Aorta (tissue), 5 donors: ENCODE measurements at regions not wholly inside any gene's neighbourhood (a gene's known extent, or its start where the extent isn't known, plus 50 kb on each side); places are given as distances from the start of the nearest gene placed in this dataset.
"Not testable (repeated sequence)": the region's sequence is repeated elsewhere in the genome, so short reads cannot be mapped to it uniquely, and the experiment has no call there.

ENCODE experiments used
- ATAC-seq: fragments of 200-7000 bp; cut with Tn5 transposase; one replicate; pipeline ENCODE4 v1.9.1; 2022; ENCODE audit warnings: moderate library complexity; ENCODE audit not compliant: low FRiP score
- DNase-seq, 2 donors: peaks; one replicate each; pipeline ENCODE4 v3.0.0-alpha.2; 2020
- H3K27ac ChIP-seq, 2 donors: one replicate each; pipeline ENCODE4 v1.5.1; 2013; ENCODE audit warnings: low read length in 2 of 2, mild to moderate bottlenecking in 2 of 2, moderate library complexity in 2 of 2, control low read depth in 1 of 2, inconsistent platforms in 1 of 2, low read depth in 1 of 2
- H3K27me3 ChIP-seq, 2 donors: one replicate each; pipeline ENCODE4 v1.6.1; 2013; ENCODE audit warnings: control low read depth in 1 of 2, low read length in 1 of 2, mild to moderate bottlenecking in 1 of 2, moderate library complexity in 1 of 2; ENCODE audit not compliant: insufficient read depth in 2 of 2, control insufficient read depth in 1 of 2
- H3K36me3 ChIP-seq, 2 donors: one replicate each; pipeline ENCODE4 v1.6.1; 2013; ENCODE audit warnings: control low read depth in 1 of 2, low read length in 1 of 2, mild to moderate bottlenecking in 1 of 2; ENCODE audit not compliant: insufficient read depth in 2 of 2, control insufficient read depth in 1 of 2
- H3K4me1 ChIP-seq, 2 donors: one replicate each; pipeline ENCODE4 v1.6.1; 2013; ENCODE audit warnings: low read length in 2 of 2, control low read depth in 1 of 2, mild to moderate bottlenecking in 1 of 2, moderate library complexity in 1 of 2; ENCODE audit not compliant: insufficient read depth in 2 of 2, control insufficient read depth in 1 of 2
- H3K4me3 ChIP-seq, 2 donors: one replicate each; pipeline ENCODE4 v1.5.1; 2013; ENCODE audit warnings: low read length in 2 of 2, control low read depth in 1 of 2, mild to moderate bottlenecking in 1 of 2
- H3K9me3 ChIP-seq: one replicate; pipeline ENCODE4 v1.6.1; 2013; ENCODE audit warnings: mild to moderate bottlenecking, low read length; ENCODE audit not compliant: control insufficient read depth
- WGBS, 2 donors: extraction: QIAGEN DNeasy Blood & Tissue Kit; methylation state at CpG; one replicate each; pipeline ENCODE4 v1.1.7; 2013; 5-methylcytosine and 5-hydroxymethylcytosine counted together
- intact Hi-C, 2 donors: fragments of 100-400 bp; cut with DNase I; formaldehyde crosslinking; loops; one replicate each; pipeline versions ENCODE4 v1.14.2 to v1.15.0; 2022
- donor health status: healthy with polysubstance abuse.
- donor health status: Bipolar disorder and iron deficiency.
- donor health status: DM: no; HTN: no; CAD: no.
- donor health status: DM: no; HTN: no; CAD: no.
- donor health status: DM: yes; HTN: yes; CAD: no.

- no peak overlapping the region for H3K4me3 ChIP-seq
- H3K4me1 ChIP-seq, result no peaks in the 10 kb centered on the region
- H3K27me3 ChIP-seq, result no peaks in the 10 kb centered on the region
- H3K36me3 ChIP-seq, result no peaks in the 10 kb centered on the region
- ATAC-seq (no peak), DNase-seq (no peak)
- intact Hi-C loops, result no loop called here
- WGBS, 2 donors, result 81 to 85% methylated on average over 6 of the region's 6 CpGs
- H3K9me3 ChIP-seq, result no peaks in the 10 kb centered on the region
- H3K27ac ChIP-seq, result no peak overlapping the region
Observed at GRCh38 chr7:152931633-152932032, 172.1 kb downstream of the ACTR3B start.

- WGBS, 2 donors, result 43 to 64% methylated on average over 1 of the region's 1 CpG
- no peaks in the 10 kb centered on the region for H3K36me3 ChIP-seq
- DNase-seq, result no peak
Observed at GRCh38 chr7:152937282-152937681, 177.7 kb downstream of the ACTR3B start.

GRCh38 chr7:152946616-152947015, 187.1 kb downstream of the ACTR3B start:
- H3K27ac ChIP-seq, H3K4me1 ChIP-seq, ATAC-seq, H3K27me3 ChIP-seq, H3K4me3 ChIP-seq, intact Hi-C loops, DNase-seq, H3K9me3 ChIP-seq, H3K36me3 ChIP-seq: not testable (repeated sequence)
- WGBS, 2 donors, result 96 to 98% methylated on average over 2 of the region's 2 CpGs

More at GRCh38 chr7:152937282-152937681, 177.7 kb downstream of the ACTR3B start:
- no peak for ATAC-seq
- H3K9me3 ChIP-seq, result peaks cover 2% of the 10 kb centered on the region
- H3K27ac ChIP-seq, result no peak overlapping the region
- intact Hi-C loops, result no loop called here
- no peaks in the 10 kb centered on the region for H3K4me1 ChIP-seq
- no peak overlapping the region for H3K4me3 ChIP-seq
- H3K27me3 ChIP-seq, result no peaks in the 10 kb centered on the region

- H3K27me3 ChIP-seq, result no peaks in the 10 kb centered on the region
- intact Hi-C loops, result no loop called here
- WGBS, 2 donors, result 11 to 59% methylated on average over 1 of the region's 1 CpG
- peaks cover 2% of the 10 kb centered on the region for H3K9me3 ChIP-seq
- H3K4me1 ChIP-seq, result no peaks in the 10 kb centered on the region
- no peak overlapping the region for H3K27ac ChIP-seq
- H3K36me3 ChIP-seq, result no peaks in the 10 kb centered on the region
- ATAC-seq (no peak), DNase-seq (no peak)
- H3K4me3 ChIP-seq, result no peak overlapping the region
Observed at GRCh38 chr7:152947686-152948085, 188.1 kb downstream of the ACTR3B start.

GRCh38 chr7:152949253-152949652, 189.7 kb downstream of the ACTR3B start:
- Histone ChIP-seq H3K4me3 (no peak overlapping the region), H3K4me1 (no peaks in the 10 kb centered on the region), H3K27me3 (no peaks in the 10 kb centered on the region), H3K36me3 (no peaks in the 10 kb centered on the region), H3K9me3 (peaks cover 2% of the 10 kb centered on the region), H3K27ac (no peak overlapping the region)
- no peak for ATAC-seq
- 6 to 8% methylated on average over 3 of the region's 3 CpGs for WGBS, 2 donors
- intact Hi-C loops, result no loop called here
- no peak for DNase-seq

GRCh38 chr7:152949790-152950189, 190.2 kb downstream of the ACTR3B start:
- DNase-seq (no peak), ATAC-seq (no peak)
- H3K9me3 ChIP-seq, result peaks cover 2% of the 10 kb centered on the region
- intact Hi-C loops, result no loop called here
- no peaks in the 10 kb centered on the region for H3K4me1 ChIP-seq
- H3K27ac ChIP-seq, result no peak overlapping the region
- H3K4me3 ChIP-seq, result no peak overlapping the region
- WGBS, 2 donors, result 53 to 56% methylated on average over 4 of the region's 4 CpGs
- H3K36me3 ChIP-seq, result no peaks in the 10 kb centered on the region
- no peaks in the 10 kb centered on the region for H3K27me3 ChIP-seq

GRCh38 chr7:152956006-152956405, 196.5 kb downstream of the ACTR3B start:
- H3K36me3 ChIP-seq, result no peaks in the 10 kb centered on the region
- DNase-seq, result no peak
- H3K27ac ChIP-seq, result no peak overlapping the region
- H3K4me1 ChIP-seq, result no peaks in the 10 kb centered on the region
- no peaks in the 10 kb centered on the region for H3K9me3 ChIP-seq
- no peak overlapping the region for H3K4me3 ChIP-seq
- 80% methylated on average over 4 of the region's 4 CpGs for WGBS, 2 donors
- no peaks in the 10 kb centered on the region for H3K27me3 ChIP-seq
- intact Hi-C loops, result no loop called here
- ATAC-seq, result no peak

GRCh38 chr7:152959610-152960009, 200.1 kb downstream of the ACTR3B start:
- H3K27me3 ChIP-seq, result no peaks in the 10 kb centered on the region
- ATAC-seq, result no peak
- 60 to 61% methylated on average over 5 of the region's 5 CpGs for WGBS, 2 donors
- DNase-seq, result no peak
- intact Hi-C loops, result no loop called here
- no peak overlapping the region for H3K4me3 ChIP-seq
- no peaks in the 10 kb centered on the region for H3K9me3 ChIP-seq
- no peak overlapping the region for H3K27ac ChIP-seq
- H3K4me1 ChIP-seq, result no peaks in the 10 kb centered on the region
- H3K36me3 ChIP-seq, result no peaks in the 10 kb centered on the region

GRCh38 chr7:152961796-152962195, 202.2 kb downstream of the ACTR3B start:
- H3K27me3 ChIP-seq, H3K4me1 ChIP-seq, H3K4me3 ChIP-seq, H3K36me3 ChIP-seq, intact Hi-C loops, H3K27ac ChIP-seq, DNase-seq, ATAC-seq, H3K9me3 ChIP-seq: not testable (repeated sequence)
- WGBS, 2 donors, result 81 to 90% methylated on average over 2 of the region's 2 CpGs
